ENCODE measurements at regions not wholly inside any gene's neighbourhood (a gene's known extent, or its start where the extent isn't known, plus 50 kb on each side); places are given as distances from the start of the nearest gene placed in this dataset.

GRCh38 chr11:104442321-104442720 lies 278.4 kb upstream of the PDGFD start:
- no peak overlapping the region for H2AFZ ChIP-seq (ENCODE audit: low read length)
- no peaks in the 10 kb centered on the region for H3K36me3 ChIP-seq (replicated peaks; ENCODE audit: insufficient read depth, low read length)
- H3K27me3 ChIP-seq (replicated peaks; ENCODE audit: insufficient read depth, low read length), result no peaks in the 10 kb centered on the region
- no peak overlapping the region for H3K4me3 ChIP-seq (ENCODE audit: low read length)
- no peak overlapping the region for H3K9ac ChIP-seq (ENCODE audit: low read length)
- H3K4me2 ChIP-seq (ENCODE audit: low read depth, low read length), result no peak overlapping the region
- no peaks in the 10 kb centered on the region for H4K20me1 ChIP-seq (ENCODE audit: insufficient read depth, low read length)
- H3K79me2 ChIP-seq (ENCODE audit: low read length), result no peaks in the 10 kb centered on the region
- TF ChIP-seq CTCF (IDR thresholded peaks at IDR 0.05; ENCODE audit: low read length), result no peak
- TF ChIP-seq EZH2 (optimal IDR thresholded peaks at IDR 0.05; ENCODE audit: low read depth, low read length), result no peak
- no peak for TF ChIP-seq EZH2phosphoT487 (IDR thresholded peaks at IDR 0.05; ENCODE audit: low read length)
- no peaks in the 10 kb centered on the region for H3K9me3 ChIP-seq (replicated peaks; ENCODE audit: insufficient read depth, low read length)
- H3K4me1 ChIP-seq (ENCODE audit: low read length), result no peaks in the 10 kb centered on the region
- no peak for DNase-seq
- no peaks in the 10 kb centered on the region for H3F3A ChIP-seq (ENCODE audit: insufficient read depth, low read length)
- H3K27ac ChIP-seq (ENCODE audit: low read length), result no peak overlapping the region
- no peaks in the 10 kb centered on the region for H3K9me2 ChIP-seq (replicated peaks; ENCODE audit: insufficient read depth, low read length)

- Histone ChIP-seq H3K4me1 (ENCODE audit: low read length) (no peaks in the 10 kb centered on the region), H4K20me1 (ENCODE audit: insufficient read depth, low read length) (no peaks in the 10 kb centered on the region), H3K79me2 (ENCODE audit: low read length) (no peaks in the 10 kb centered on the region), H3K36me3 (replicated peaks; ENCODE audit: insufficient read depth, low read length) (no peaks in the 10 kb centered on the region), H3K9me2 (replicated peaks; ENCODE audit: insufficient read depth, low read length) (no peaks in the 10 kb centered on the region), H3K4me2 (ENCODE audit: low read depth, low read length) (no peak overlapping the region), H3K27ac (ENCODE audit: low read length) (no peak overlapping the region), H3K4me3 (ENCODE audit: low read length) (no peak overlapping the region), H2AFZ (ENCODE audit: low read length) (no peak overlapping the region), H3K27me3 (replicated peaks; ENCODE audit: insufficient read depth, low read length) (no peaks in the 10 kb centered on the region), H3K9me3 (replicated peaks; ENCODE audit: insufficient read depth, low read length) (no peaks in the 10 kb centered on the region), H3K9ac (ENCODE audit: low read length) (no peak overlapping the region), H3F3A (ENCODE audit: insufficient read depth, low read length) (no peaks in the 10 kb centered on the region)
- DNase-seq, result no peak
- TF ChIP-seq CTCF (IDR thresholded peaks at IDR 0.05; ENCODE audit: low read length) (no peak), EZH2 (optimal IDR thresholded peaks at IDR 0.05; ENCODE audit: low read depth, low read length) (no peak), EZH2phosphoT487 (IDR thresholded peaks at IDR 0.05; ENCODE audit: low read length) (no peak)
Measured at GRCh38 chr11:104435494-104435893, 271.5 kb upstream of the PDGFD start.

GRCh38 chr11:104433751-104434150 lies 269.8 kb upstream of the PDGFD start:
- H3F3A ChIP-seq (ENCODE audit: insufficient read depth, low read length), result no peaks in the 10 kb centered on the region
- H4K20me1 ChIP-seq (ENCODE audit: insufficient read depth, low read length), result no peaks in the 10 kb centered on the region
- no peaks in the 10 kb centered on the region for H3K9me2 ChIP-seq (replicated peaks; ENCODE audit: insufficient read depth, low read length)
- H3K4me2 ChIP-seq (ENCODE audit: low read depth, low read length), result no peak overlapping the region
- no peaks in the 10 kb centered on the region for H3K36me3 ChIP-seq (replicated peaks; ENCODE audit: insufficient read depth, low read length)
- H3K27me3 ChIP-seq (replicated peaks; ENCODE audit: insufficient read depth, low read length), result no peaks in the 10 kb centered on the region
- TF ChIP-seq CTCF (IDR thresholded peaks at IDR 0.05; ENCODE audit: low read length) (no peak), EZH2 (optimal IDR thresholded peaks at IDR 0.05; ENCODE audit: low read depth, low read length) (no peak), EZH2phosphoT487 (IDR thresholded peaks at IDR 0.05; ENCODE audit: low read length) (no peak)
- no peak overlapping the region for H3K4me3 ChIP-seq (ENCODE audit: low read length)
- no peaks in the 10 kb centered on the region for H3K4me1 ChIP-seq (ENCODE audit: low read length)
- DNase-seq, result no peak
- no peaks in the 10 kb centered on the region for H3K79me2 ChIP-seq (ENCODE audit: low read length)
- H2AFZ ChIP-seq (ENCODE audit: low read length), result no peak overlapping the region
- H3K9me3 ChIP-seq (replicated peaks; ENCODE audit: insufficient read depth, low read length), result no peaks in the 10 kb centered on the region
- no peak overlapping the region for H3K27ac ChIP-seq (ENCODE audit: low read length)
- H3K9ac ChIP-seq (ENCODE audit: low read length), result no peak overlapping the region
